Endothelial cell of umbilical vein (primary cell): ENCODE measurements at regions not wholly inside any gene's neighbourhood (a gene's known extent, or its start where the extent isn't known, plus 50 kb on each side); places are given as distances from the start of the nearest gene placed in this dataset.

Source experiments
- BruUV-seq: library from RNA; stranded (reverse); fragments of 400-500 nt; replicated peaks from 2 replicates; lab custom pipeline; 2021; lab: Mats Ljungman, UMichigan
- CTCF ChIA-PET: fragments of 300-600, 350-600 bp; sonication (Branson Sonifier 250); formaldehyde crosslinking; loops from one replicate; lab custom pipeline; 2021; ENCODE audit warnings: antibody characterized with exemption, inconsistent platforms; lab: Charles Lee
- POLR2A ChIA-PET: fragments of 300-600, 350-600 bp; sonication (Branson Sonifier 250); formaldehyde crosslinking; loops from one replicate; lab custom pipeline; 2021; ENCODE audit warnings: antibody characterized with exemption, inconsistent platforms; lab: Charles Lee
- DNase-seq: peaks from one replicate; pipeline ENCODE4 v3.0.0-alpha.2; 2011; ENCODE audit warnings: low read depth, low spot score
- FAIRE-seq: peaks from 2 replicates; lab custom pipeline; 2011; peaks lifted over from hg19 to GRCh38; lab: Jason Lieb, UNC
- H2AFZ ChIP-seq: 2 replicates; pipeline ENCODE4 v1.6.0; 2012; ENCODE audit warnings: low read depth, low read length, control low read depth, inconsistent platforms
- H3K27ac ChIP-seq: 2 replicates; pipeline ENCODE4 v1.5.1; 2011; ENCODE audit warnings: low read depth, mild to moderate bottlenecking, control low read depth, low read length, moderate library complexity; ENCODE audit not compliant: insufficient read depth
- H3K27me3 ChIP-seq, 2 experiments: 2 replicates each; pipeline versions ENCODE4 v1.6.0 to v1.6.1; 2011; ENCODE audit warnings: low read length in 2 of 2, mixed read lengths in 1 of 2; ENCODE audit not compliant: control insufficient read depth in 2 of 2, insufficient read depth in 2 of 2
- H3K36me3 ChIP-seq, 2 experiments: 2 replicates in 1 of 2; 3 replicates in 1 of 2; pipeline ENCODE4 v1.5.1; 2011; ENCODE audit warnings: low read length in 2 of 2, mild to moderate bottlenecking in 1 of 2, moderate library complexity in 1 of 2; ENCODE audit not compliant: control insufficient read depth in 2 of 2, insufficient read depth in 2 of 2; ENCODE audit errors: extremely low read depth in 1 of 2
- H3K4me1 ChIP-seq: 3 replicates; pipeline ENCODE4 v1.5.1; 2011; ENCODE audit warnings: mild to moderate bottlenecking, low read length; ENCODE audit not compliant: control insufficient read depth, insufficient read depth; ENCODE audit errors: extremely low read depth
- H3K4me2 ChIP-seq: 2 replicates; pipeline ENCODE4 v1.6.1; 2011; ENCODE audit warnings: low read length, control low read depth, mixed read lengths; ENCODE audit not compliant: insufficient read depth
- H3K4me3 ChIP-seq, 3 experiments: fragments of 200-600 bp in 1 of 3; sonication (generic), shearing (Covaris generic) in 1 of 3; replicated peaks in 1 of 3; 2 replicates each; pipeline ENCODE4 v1.5.1; 2011 to 2016; ENCODE audit warnings: control low read depth in 3 of 3, low read length in 3 of 3, mild to moderate bottlenecking in 2 of 3, inconsistent platforms in 1 of 3, low read depth in 1 of 3, moderate library complexity in 1 of 3; ENCODE audit not compliant: insufficient read depth in 1 of 3
- H3K79me2 ChIP-seq: 2 replicates; pipeline ENCODE4 v1.6.0; 2012; ENCODE audit warnings: low read length, inconsistent platforms; ENCODE audit not compliant: control insufficient read depth, insufficient read depth
- H3K9ac ChIP-seq: replicated peaks from 2 replicates; pipeline ENCODE3; 2011; ENCODE audit warnings: low read length, control low read depth; ENCODE audit not compliant: insufficient read depth; ENCODE audit errors: extremely low read depth
- H3K9me1 ChIP-seq: replicated peaks from 3 replicates; pipeline ENCODE4 v1.6.0; 2011; ENCODE audit warnings: mild to moderate bottlenecking, low read length; ENCODE audit not compliant: control insufficient read depth, insufficient read depth; ENCODE audit errors: extremely low read depth
- H3K9me3 ChIP-seq: replicated peaks from 2 replicates; pipeline ENCODE4 v1.5.1; 2012; ENCODE audit warnings: low read length, inconsistent platforms; ENCODE audit not compliant: control insufficient read depth, insufficient read depth
- H4K20me1 ChIP-seq: replicated peaks from 2 replicates; pipeline ENCODE3; 2011; ENCODE audit warnings: mild to moderate bottlenecking, low read length; ENCODE audit not compliant: control insufficient read depth, insufficient read depth; ENCODE audit errors: extremely low read depth
- EZH2 ChIP-seq: IDR thresholded peaks from 2 replicates; pipeline ENCODE4 v1.6.1; 2012; ENCODE audit warnings: borderline replicate concordance, low read depth, mild to moderate bottlenecking, moderate library complexity, low read length, inconsistent platforms; ENCODE audit not compliant: severe bottlenecking
- FOS ChIP-seq: IDR thresholded peaks from 2 replicates; pipeline ENCODE4 v1.6.1; 2011; ENCODE audit warnings: mild to moderate bottlenecking, low read length, moderate library complexity, borderline replicate concordance; ENCODE audit not compliant: insufficient read depth
- GATA2 ChIP-seq: IDR thresholded peaks from 2 replicates; pipeline ENCODE4 v1.7.0; 2011; ENCODE audit warnings: low read depth, mild to moderate bottlenecking, moderate library complexity, mixed read lengths, low read length; ENCODE audit not compliant: insufficient read length, insufficient read depth
- JUN ChIP-seq: IDR thresholded peaks from 2 replicates; pipeline ENCODE4 v1.6.1; 2011; ENCODE audit warnings: borderline replicate concordance, low read depth; ENCODE audit not compliant: insufficient read length, insufficient read depth
- MAX ChIP-seq: IDR thresholded peaks from 2 replicates; pipeline ENCODE4 v1.6.1; 2011; ENCODE audit not compliant: insufficient read depth, insufficient read length
- MYC ChIP-seq: IDR thresholded peaks from one replicate; pipeline ENCODE4 v1.6.1; 2011; ENCODE audit warnings: mild to moderate bottlenecking, low read depth, low read length
- POLR2A ChIP-seq: IDR thresholded peaks from 2 replicates; pipeline ENCODE4 v1.6.1; 2012; ENCODE audit warnings: low read depth, mild to moderate bottlenecking, control low read depth, low read length
- POLR2AphosphoS5 ChIP-seq: IDR thresholded peaks from 2 replicates; pipeline ENCODE4 v1.6.1; 2012; ENCODE audit warnings: low read depth, mild to moderate bottlenecking, control low read depth, low read length, moderate library complexity; ENCODE audit not compliant: insufficient read depth
- dilution Hi-C: fragments of 300-500 bp; cut with MboI; formaldehyde crosslinking; loops from one replicate; pipeline ENCODE4 v1.15.0; 2019; ENCODE audit warnings: low sequenced_read_pairs; ENCODE audit not compliant: extremely low pct_ligation_motif_present
- intact Hi-C: fragments of 100-400 bp; cut with micrococcal nuclease; formaldehyde crosslinking; loops from one replicate; pipeline ENCODE4 v1.10.0; 2022
- TF ChIP-seq, protein P1 (sequence below), 2 donors: IDR thresholded peaks; 1 replicate in 1 of 2; 2 replicates in 1 of 2; pipeline ENCODE4 v1.5.1; 2011; ENCODE audit warnings: low read length in 2 of 2, mild to moderate bottlenecking in 2 of 2, moderate library complexity in 2 of 2, control low read depth in 1 of 2, inconsistent platforms in 1 of 2, low read depth in 1 of 2; ENCODE audit not compliant: insufficient read depth in 1 of 2; ENCODE audit errors: extremely low read depth in 1 of 2

DNA sequence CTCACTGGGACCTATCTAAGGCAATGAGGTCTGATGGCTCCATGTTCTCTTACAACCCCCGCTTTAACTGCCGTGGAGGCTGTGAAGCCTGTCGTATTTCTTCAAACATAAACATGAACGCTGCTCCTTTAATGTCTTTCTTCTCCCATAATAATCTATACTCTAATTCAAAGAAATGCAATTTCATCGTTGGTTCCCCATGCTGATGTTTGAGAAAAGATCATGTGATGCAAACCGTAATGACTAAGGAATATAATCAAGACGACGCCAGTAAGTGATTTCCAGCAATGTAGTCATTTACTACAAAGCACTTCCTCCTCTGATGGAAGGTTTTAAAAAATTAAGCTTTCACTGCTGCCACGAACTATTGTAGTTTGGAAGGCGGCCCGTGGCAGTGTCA lies 102.6 kb upstream of the NEBL start:
- Histone ChIP-seq H3K27ac (no peak overlapping the region), H3K4me1 (peaks cover 19% of the 10 kb centered on the region), H3K27me3 (no peaks in the 10 kb centered on the region), H4K20me1 (no peaks in the 10 kb centered on the region), H3K4me3 (no peak overlapping the region), H2AFZ (no peak overlapping the region), H3K9me1 (no peaks in the 10 kb centered on the region), H3K9me3 (no peaks in the 10 kb centered on the region), H3K79me2 (no peaks in the 10 kb centered on the region), H3K4me2 (no peak overlapping the region), H3K36me3 (no peaks in the 10 kb centered on the region), H3K9ac (no peak overlapping the region)
- dilution Hi-C loops, result no loop called here
- FAIRE-seq (no peak), DNase-seq (no peak)
- CTCF ChIA-PET, result interaction anchor here (1.3 kb wide), 1 partner anchor 12 kb away, joined by 3 read pairs; no protein-coding TSS in a partner anchor
- TF ChIP-seq EZH2 (no peak), POLR2A (no peak), JUN (no peak), MYC (no peak), MAX (no peak), GATA2 (no peak), POLR2AphosphoS5 (no peak), FOS (no peak)
- TF ChIP-seq, protein P1, sequence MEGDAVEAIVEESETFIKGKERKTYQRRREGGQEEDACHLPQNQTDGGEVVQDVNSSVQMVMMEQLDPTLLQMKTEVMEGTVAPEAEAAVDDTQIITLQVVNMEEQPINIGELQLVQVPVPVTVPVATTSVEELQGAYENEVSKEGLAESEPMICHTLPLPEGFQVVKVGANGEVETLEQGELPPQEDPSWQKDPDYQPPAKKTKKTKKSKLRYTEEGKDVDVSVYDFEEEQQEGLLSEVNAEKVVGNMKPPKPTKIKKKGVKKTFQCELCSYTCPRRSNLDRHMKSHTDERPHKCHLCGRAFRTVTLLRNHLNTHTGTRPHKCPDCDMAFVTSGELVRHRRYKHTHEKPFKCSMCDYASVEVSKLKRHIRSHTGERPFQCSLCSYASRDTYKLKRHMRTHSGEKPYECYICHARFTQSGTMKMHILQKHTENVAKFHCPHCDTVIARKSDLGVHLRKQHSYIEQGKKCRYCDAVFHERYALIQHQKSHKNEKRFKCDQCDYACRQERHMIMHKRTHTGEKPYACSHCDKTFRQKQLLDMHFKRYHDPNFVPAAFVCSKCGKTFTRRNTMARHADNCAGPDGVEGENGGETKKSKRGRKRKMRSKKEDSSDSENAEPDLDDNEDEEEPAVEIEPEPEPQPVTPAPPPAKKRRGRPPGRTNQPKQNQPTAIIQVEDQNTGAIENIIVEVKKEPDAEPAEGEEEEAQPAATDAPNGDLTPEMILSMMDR (IDR thresholded peaks at IDR 0.05; ENCODE audit: extremely low read depth in 1 of 2, insufficient read depth in 1 of 2, low read depth in 1 of 2, low read length in 2 of 2), result no peak
- intact Hi-C loops, result no loop called here
- no TSS peak for BruUV-seq
- POLR2A ChIA-PET, result no interaction called here
